Stimulated activated CD4-positive, alpha-beta T cell treated with anti-CD3 and anti-CD28 coated beads, Interleukin-1b, Interleukin-23, amount 100 ng/mL, for 4 hours (primary cell): ENCODE measurements at regions not wholly inside any gene's neighbourhood (a gene's known extent, or its start where the extent isn't known, plus 50 kb on each side); places are given as distances from the start of the nearest gene placed in this dataset.

Source experiments
- DNase-seq, 2 donors: peaks; one replicate each; pipeline ENCODE4 v3.0.0-alpha.2; 2020; ENCODE audit warnings: low read depth in 2 of 2

- no peak for DNase-seq
Measured at GRCh38 chr9:84393266-84393950, 52.9 kb upstream of the SLC28A3 start.

GRCh38 chr9:84394036-84394435 is 53.5 kb upstream of the SLC28A3 start:
- DNase-seq: no peak

- DNase-seq: peak; percentile 34 to 45
Measured at GRCh38 chr9:84397151-84397728, 56.7 kb upstream of the SLC28A3 start.

GRCh38 chr9:84397822-84398221 is 57.3 kb upstream of the SLC28A3 start:
- no peak for DNase-seq

GRCh38 chr9:84402517-84402916 is 62.0 kb upstream of the SLC28A3 start:
- DNase-seq: no peak

GRCh38 chr9:84403288-84403687 is 62.7 kb upstream of the SLC28A3 start:
- no peak for DNase-seq

- DNase-seq: no peak
Measured at GRCh38 chr9:84404095-84404686, 63.6 kb upstream of the SLC28A3 start.

GRCh38 chr9:84405667-84406066 is 65.1 kb upstream of the SLC28A3 start:
- DNase-seq: no peak

GRCh38 chr9:84408416-84408815 is 67.9 kb upstream of the SLC28A3 start:
- DNase-seq: no peak

GRCh38 chr9:84411683-84412267 is 71.2 kb upstream of the SLC28A3 start:
- no peak for DNase-seq

GRCh38 chr9:84412654-84413053 is 72.1 kb upstream of the SLC28A3 start:
- DNase-seq: no peak

GRCh38 chr9:84413301-84413700 is 72.7 kb upstream of the SLC28A3 start:
- no peak for DNase-seq

GRCh38 chr9:84419031-84419602 is 78.6 kb upstream of the SLC28A3 start:
- no peak for DNase-seq

GRCh38 chr9:84424931-84425330 is 84.4 kb upstream of the SLC28A3 start:
- no peak for DNase-seq

- DNase-seq: no peak
Measured at GRCh38 chr9:84432746-84433145, 92.2 kb upstream of the SLC28A3 start.

- DNase-seq: no peak
Measured at GRCh38 chr9:84435902-84436301, 95.3 kb upstream of the SLC28A3 start.

- DNase-seq: no peak
Measured at GRCh38 chr9:84436386-84437109, 96.0 kb upstream of the SLC28A3 start.

GRCh38 chr9:84438391-84438790 is 97.8 kb upstream of the SLC28A3 start:
- no peak for DNase-seq

- no peak for DNase-seq
Measured at GRCh38 chr9:84439250-84439649, 98.7 kb upstream of the SLC28A3 start.

GRCh38 chr9:84442712-84443111 is 102.2 kb upstream of the SLC28A3 start:
- DNase-seq: no peak

- no peak for DNase-seq
Measured at GRCh38 chr9:84445737-84446136, 105.2 kb upstream of the SLC28A3 start.

GRCh38 chr9:84447305-84447704 is 106.7 kb upstream of the SLC28A3 start:
- no peak for DNase-seq
